IMR-90 (cell line): ENCODE measurements at regions not wholly inside any gene's neighbourhood (a gene's known extent, or its start where the extent isn't known, plus 50 kb on each side); places are given as distances from the start of the nearest gene placed in this dataset.

Source experiments
- BHLHE40 ChIP-seq: fragments of 150-350 bp; IDR thresholded peaks from 2 replicates; pipeline ENCODE4 v1.6.1; 2016; ENCODE audit warnings: mild to moderate bottlenecking, low read depth, low read length
- CEBPB ChIP-seq: IDR thresholded peaks from 2 replicates; pipeline ENCODE4 v1.6.1; 2012; ENCODE audit warnings: low read depth, low read length, improper control_type of control experiment
- CHD1 ChIP-seq: IDR thresholded peaks from 2 replicates; pipeline ENCODE4 v1.6.1; 2012; ENCODE audit warnings: low read depth, low read length, improper control_type of control experiment
- CTCF ChIP-seq: conservative IDR thresholded peaks from 2 replicates; pipeline ENCODE4 v1.5.1; 2012; ENCODE audit warnings: mild to moderate bottlenecking, low read depth, low read length, improper control_type of control experiment
- FOS ChIP-seq: fragments of 150-350 bp; IDR thresholded peaks from 2 replicates; pipeline ENCODE4 v1.6.1; 2016; ENCODE audit warnings: low read depth, low read length
- MAFK ChIP-seq: IDR thresholded peaks from 2 replicates; pipeline ENCODE4 v1.6.1; 2012; ENCODE audit warnings: low read depth, low read length, improper control_type of control experiment
- MAZ ChIP-seq: IDR thresholded peaks from 2 replicates; pipeline ENCODE4 v1.6.1; 2012; ENCODE audit warnings: low read depth, mild to moderate bottlenecking, low read length, improper control_type of control experiment, moderate library complexity, borderline replicate concordance
- MXI1 ChIP-seq: IDR thresholded peaks from 2 replicates; pipeline ENCODE4 v1.6.1; 2012; ENCODE audit warnings: low read depth, mild to moderate bottlenecking, low read length, moderate library complexity, borderline replicate concordance
- NFE2L2 ChIP-seq: fragments of 150-350 bp; IDR thresholded peaks from 2 replicates; pipeline ENCODE4 v1.6.1; 2016; ENCODE audit warnings: low read depth, mild to moderate bottlenecking, low read length
- POLR2A ChIP-seq: IDR thresholded peaks from 2 replicates; pipeline ENCODE4 v1.6.1; 2012; ENCODE audit warnings: mild to moderate bottlenecking, low read depth, low read length
- RAD21 ChIP-seq: IDR thresholded peaks from 2 replicates; pipeline ENCODE4 v1.6.1; 2012; ENCODE audit warnings: low read length, improper control_type of control experiment
- RFX5 ChIP-seq: IDR thresholded peaks from 2 replicates; pipeline ENCODE4 v1.8.0; 2012; ENCODE audit warnings: low read depth, mild to moderate bottlenecking, low read length, moderate library complexity
- SMC3 ChIP-seq: fragments of 150-350 bp; IDR thresholded peaks from 2 replicates; pipeline ENCODE4 v1.6.1; 2016; ENCODE audit warnings: low read depth, mild to moderate bottlenecking, antibody characterized with exemption, low read length, moderate library complexity
- USF2 ChIP-seq: fragments of 150-350 bp; IDR thresholded peaks from 2 replicates; pipeline ENCODE4 v1.6.1; 2017; ENCODE audit warnings: mild to moderate bottlenecking, antibody characterized with exemption, low read length, low read depth

GRCh38 chr12:66779466-66779865, 100.6 kb upstream of the GRIP1 start:
- no peak for TF ChIP-seq CTCF
- TF ChIP-seq SMC3: no peak
- TF ChIP-seq FOS: no peak
- no peak for TF ChIP-seq MAZ
- TF ChIP-seq BHLHE40: no peak
- no peak for TF ChIP-seq POLR2A
- TF ChIP-seq USF2: no peak
- no peak for TF ChIP-seq CHD1
- TF ChIP-seq NFE2L2: no peak
- TF ChIP-seq RFX5: no peak
- TF ChIP-seq MXI1: no peak
- TF ChIP-seq MAFK: no peak
- no peak for TF ChIP-seq CEBPB
- TF ChIP-seq RAD21: no peak
